ENCODE measurements at regions not wholly inside any gene's neighbourhood (a gene's known extent, or its start where the extent isn't known, plus 50 kb on each side); places are given as distances from the start of the nearest gene placed in this dataset.

DNA sequence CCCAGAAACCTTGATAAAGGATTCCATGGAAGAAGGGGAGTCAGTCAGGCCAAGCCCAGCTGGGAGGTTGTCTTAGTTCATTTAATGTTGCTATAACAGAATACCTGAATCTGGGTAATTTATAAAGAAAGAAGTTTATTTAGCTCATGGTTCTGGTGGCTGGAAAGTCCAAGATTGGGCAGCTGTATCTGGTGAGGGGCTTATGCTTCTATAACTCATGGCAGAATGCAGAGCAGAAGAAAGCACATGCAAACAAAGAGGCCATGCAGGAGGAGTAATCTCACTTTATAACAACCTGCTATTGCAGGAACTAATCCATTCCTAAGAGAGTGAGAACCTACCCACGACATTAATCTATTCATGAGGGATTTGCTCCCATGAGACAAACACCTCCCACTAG lies 54.2 kb upstream of the ANKRD1 start:
- no peak for DNase-seq

DNA sequence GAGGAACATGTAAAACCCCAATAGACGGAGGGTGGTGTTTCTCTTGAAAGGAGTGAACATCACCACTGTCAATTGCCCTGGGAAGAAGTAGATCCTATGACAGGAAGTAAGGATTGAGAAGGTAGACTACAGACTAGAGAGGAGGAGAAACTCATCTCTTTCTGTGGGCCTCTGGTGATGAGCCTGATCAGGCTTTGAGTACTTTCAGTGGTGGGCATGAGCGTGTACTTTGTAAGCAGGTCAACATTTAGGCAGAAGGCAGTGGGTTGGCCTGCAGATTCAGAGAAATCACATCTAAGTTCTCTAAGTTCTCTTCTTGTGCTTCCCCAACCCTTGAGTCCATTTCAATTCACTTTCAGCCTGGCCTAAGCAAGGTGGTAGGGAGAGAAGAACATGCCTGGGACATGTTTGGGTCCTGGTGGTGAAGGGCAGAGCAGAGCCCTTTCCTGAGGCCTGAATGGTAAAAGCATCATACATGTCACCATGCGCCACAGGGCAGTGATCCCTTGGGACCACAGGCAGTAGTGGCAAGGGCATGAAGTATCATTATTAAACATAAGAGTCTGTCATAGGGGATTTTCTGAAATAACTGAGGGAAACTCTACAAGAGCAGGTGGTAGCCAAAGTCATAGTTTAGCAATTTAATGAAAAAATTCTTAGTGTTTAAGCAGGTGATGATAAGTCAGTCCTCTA lies 56.4 kb upstream of the ANKRD1 start:
- no peak for DNase-seq

DNA sequence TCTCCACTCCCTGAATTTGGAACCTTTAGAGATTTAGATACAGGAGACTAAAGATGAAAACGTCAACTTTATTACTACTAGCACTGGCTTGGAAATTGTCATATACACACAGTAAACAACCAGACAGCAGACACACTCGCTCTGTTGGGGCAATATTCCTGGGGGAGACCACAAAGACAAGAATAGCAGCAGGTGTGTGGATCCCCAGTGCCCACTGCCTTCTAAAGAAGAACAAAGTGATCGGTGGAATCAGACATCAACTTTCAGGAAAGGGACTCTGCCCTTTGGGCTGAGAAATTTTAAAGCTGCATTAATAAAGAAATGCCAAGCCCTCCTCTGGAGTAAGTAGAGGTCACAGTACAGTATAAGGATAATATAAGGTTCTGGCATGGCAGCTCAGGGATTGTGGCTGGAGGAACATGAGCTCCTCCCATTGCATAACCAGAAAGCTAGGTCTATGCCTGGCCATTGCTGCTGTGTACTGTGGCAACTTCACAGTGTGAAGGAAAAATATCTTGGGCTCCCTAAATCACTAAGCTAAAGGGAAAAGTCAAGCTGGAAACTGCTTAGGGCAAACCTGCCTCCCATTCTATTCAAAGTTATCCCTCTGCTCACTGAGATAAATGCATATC lies 57.1 kb upstream of the ANKRD1 start:
- no peak for DNase-seq

DNA sequence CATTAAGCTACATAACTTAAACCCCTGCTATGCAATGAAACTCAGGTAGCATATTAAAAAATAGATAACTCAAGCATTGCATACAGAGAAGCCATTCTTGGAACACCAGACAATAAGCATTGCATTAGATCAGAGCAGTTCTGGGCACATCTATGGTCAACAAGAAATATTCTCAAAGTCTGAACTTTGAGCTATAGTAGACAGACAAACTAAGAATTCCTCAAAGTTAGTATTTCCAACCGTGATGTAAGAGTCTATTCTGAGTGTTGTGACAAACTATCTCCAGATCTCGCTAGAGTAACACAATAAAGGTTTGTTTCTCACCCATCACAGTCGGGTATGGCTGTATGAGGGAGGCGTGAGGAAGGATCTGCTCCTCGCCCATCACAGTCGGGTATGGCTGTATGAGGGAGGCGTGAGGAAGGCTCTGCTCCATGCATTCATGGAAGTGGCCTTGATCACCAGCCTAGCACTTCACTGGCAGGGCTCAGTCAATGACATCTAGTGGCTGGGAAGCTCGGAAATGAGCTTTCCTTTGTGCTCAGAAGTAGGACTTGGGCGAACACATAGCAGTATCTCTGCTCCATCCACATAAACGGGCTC lies 61.6 kb upstream of the ANKRD1 start:
- DNase-seq, result no peak

DNA sequence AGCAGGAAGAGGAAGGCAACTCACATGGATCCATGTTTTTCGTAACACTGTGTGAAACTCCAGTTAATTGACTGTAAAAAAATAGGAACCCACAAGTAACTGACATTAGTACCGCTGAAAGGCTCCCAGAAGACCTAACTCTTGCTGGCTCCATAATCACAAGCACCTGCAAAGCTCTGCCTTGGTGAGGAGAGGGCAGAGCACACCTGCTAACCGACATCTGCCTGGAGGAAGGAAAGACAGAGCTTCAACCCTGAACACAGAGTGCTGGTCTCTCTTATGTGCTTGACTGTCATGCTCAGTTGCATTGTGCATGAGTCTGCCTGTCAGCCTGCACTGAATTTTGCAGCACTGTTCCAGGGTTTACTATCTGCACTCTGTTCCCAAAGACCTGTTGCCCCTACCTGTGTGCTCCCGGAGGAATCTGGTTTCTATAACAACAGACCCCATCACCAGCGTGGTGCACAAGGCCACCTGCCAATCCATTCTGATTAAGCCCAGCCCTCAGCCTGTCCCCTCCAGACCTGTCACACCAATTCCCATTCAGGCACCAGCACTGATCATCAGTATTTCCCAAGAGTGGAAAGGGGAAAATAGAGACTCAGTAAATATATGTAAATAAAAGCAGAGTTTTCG lies 63.1 kb upstream of the ANKRD1 start:
- no peak for DNase-seq

DNA sequence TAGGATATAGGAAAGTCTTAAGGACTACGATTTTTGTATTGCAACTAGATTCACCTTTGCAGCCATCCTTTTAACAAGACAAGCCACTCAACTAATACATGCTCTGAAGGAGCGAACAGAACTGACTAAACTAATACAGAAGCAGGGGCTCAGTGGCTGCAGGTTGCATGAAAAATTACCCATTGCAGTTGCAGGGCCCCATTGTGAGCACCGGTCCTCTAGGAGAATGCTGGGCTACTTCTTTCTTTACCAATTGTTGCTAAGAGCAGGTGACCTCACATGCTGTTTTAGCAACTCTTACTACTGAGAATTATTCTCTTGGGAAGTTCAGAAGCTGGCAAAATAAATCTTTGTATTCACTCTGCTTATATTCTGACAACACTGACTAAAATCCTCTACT lies 64.0 kb upstream of the ANKRD1 start:
- no peak for DNase-seq

DNA sequence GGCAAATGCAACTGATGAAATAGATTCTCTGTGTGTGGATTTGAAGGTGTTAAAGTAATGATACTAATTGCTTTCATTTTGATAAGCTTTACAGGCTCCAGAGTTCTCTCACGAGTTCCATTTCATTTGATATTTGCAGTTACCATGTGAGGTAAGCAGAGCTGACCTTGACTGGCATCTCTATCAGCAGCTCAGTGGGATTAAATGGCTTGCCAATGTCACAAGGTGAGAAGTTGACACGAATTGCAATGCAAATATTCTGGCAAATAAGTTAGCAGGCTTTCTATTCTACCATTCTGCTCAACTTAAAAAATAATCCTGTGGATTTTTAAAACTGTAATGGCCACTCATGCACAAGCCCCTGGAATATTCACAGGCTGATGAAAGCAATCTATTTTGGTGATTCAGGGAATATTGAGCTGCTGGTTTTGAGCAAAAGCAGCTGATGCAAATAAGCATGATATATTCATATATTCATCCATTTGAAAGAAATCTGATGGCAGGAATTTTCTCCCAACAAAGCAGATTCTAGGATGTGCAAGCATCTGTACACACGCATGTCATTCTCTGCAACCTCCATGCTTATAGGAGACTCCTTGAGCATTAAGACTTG lies 64.5 kb upstream of the ANKRD1 start:
- no peak for DNase-seq

DNA sequence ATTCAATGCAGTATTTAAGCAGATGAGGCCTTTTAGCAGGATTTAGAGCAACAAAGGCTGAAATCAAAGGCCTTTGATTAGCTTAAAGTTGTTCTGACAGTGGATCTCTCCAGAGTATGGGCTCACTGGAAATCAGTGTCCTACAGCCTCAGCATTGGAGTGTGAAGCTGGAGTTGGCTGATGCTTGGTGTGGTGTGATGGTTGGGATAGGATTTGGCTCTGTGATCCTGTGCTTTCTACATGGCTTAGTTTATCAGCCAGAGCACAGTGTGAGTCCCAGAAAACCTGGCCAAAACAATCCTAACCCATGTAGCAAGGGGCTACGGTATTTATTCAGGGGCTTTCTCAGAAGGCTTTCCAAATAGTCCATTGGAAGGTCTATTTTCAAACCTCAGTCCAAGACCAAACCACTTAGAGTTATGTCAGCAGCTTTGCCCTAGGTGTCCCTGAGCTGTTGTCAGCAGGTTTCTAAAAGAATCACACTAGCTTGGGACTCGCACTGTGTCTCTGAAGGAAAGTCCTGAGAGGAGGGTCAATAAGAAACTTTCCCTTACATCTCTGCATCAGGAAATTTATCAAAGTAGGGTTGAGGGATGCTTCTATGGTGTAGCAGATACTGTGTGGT lies 65.4 kb upstream of the ANKRD1 start:
- DNase-seq, result no peak

DNA sequence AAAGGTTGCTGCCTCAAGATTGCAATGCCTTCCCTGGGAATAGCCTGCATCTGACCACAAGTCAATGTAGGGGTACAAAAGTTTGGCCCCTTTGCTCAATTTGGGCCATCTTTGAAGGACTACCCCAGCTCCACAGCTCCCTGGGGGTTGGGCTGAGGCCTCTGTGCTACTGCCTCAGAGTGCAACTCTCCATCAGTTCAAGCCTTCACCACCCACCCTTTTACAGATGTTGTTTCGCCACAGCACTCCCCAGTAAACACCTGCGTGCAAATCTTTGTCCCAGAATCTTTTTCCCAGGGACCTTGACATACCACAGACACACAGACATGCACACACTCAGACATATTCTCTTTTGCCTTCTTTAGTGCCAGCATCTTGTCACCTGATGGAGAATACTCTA lies 66.0 kb upstream of the ANKRD1 start:
- DNase-seq, result no peak

DNA sequence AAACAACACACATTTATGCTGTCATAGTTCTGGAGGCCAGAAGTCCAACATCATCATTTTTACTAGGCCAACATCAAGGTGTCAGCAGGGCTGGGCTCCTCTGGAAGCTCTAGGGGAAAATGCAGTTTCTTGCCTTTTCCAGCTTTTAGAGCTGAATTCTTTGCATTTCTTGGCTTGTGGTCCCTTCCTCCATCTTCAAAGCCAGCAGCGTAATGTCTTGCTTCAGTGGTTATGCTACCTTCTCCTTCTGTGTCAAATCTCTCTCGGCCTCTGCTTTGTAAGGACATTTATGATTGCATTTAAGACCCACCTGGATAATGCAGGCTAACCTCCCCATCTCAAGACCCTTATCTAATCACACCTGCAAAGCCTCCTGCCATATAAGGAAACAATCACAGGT lies 66.5 kb upstream of the ANKRD1 start:
- DNase-seq, result no peak

DNA sequence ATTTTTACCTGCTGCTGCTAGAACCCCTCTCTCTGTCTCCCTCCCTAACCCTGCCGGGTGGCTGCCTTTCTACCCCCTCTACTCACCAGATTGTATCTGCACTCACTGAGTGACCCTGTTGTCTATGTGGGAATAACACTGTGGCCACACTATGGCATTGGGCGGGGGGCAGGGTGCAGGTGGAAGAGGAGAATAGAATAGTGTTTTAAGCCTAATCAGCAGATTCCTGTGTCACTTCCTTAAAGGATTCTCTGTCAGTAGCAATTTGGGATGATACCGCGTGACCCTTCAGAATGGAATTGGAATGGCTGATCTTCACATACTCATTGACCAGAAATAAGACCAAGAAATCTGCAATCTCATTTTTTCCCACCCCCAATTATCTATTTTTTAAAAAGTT lies 67.1 kb upstream of the ANKRD1 start:
- no peak for DNase-seq

DNA sequence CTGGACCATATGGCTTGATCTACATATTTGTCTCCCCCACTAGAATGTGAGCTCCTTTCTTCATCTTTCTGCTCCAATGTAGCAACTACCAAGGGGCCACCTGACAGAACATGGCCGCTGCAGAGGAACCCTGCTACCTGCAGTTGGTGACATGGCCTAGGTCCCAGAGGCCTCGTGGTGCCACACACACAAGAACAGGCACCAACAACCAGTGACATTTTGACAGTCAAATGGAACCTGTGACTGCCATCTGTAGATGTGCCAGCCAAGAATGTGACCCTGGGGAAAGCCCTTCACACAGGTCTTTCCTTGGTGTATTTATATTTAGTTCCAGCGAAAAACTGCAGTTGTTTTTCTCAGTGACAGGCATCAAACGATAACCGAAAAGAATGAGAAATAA lies 67.9 kb upstream of the ANKRD1 start:
- DNase-seq, result no peak

DNA sequence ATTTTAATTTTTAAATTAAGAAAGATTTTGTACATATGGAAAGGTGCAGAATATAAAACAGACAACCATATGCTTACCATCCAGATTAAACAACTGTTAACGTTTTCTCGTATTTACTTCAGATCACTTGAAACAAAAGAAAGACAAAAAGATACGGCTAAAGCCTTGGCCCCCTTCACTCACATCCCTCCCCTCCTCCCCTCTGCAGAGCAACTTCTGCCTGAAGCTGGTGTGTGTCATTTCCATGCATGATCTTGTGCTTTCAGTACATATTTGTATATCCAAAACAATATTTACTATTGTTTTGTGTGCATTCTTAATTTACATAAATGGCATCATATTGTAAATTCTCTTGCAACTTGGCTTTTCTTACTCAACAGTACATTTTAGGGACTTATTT lies 68.5 kb upstream of the ANKRD1 start:
- DNase-seq, result no peak

DNA sequence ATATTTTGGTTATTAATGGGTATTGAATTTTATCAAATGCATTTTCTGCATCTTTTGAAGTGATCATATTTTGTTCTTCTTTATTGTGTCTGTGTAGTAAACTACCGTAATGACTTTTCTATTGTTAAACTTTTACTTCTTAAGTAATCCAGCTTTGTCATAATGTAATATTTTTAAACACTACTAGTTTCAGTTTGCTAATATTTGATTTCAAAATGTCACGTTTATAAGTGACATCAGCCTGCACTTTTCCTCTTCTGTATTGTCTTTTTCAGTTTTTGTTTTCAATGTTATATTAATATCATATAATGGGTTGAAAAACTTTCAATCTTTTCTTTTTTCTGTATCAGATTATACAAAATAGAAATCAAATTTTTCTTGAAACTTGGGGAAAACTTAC lies 71.6 kb upstream of the ANKRD1 start:
- no peak for DNase-seq

DNA sequence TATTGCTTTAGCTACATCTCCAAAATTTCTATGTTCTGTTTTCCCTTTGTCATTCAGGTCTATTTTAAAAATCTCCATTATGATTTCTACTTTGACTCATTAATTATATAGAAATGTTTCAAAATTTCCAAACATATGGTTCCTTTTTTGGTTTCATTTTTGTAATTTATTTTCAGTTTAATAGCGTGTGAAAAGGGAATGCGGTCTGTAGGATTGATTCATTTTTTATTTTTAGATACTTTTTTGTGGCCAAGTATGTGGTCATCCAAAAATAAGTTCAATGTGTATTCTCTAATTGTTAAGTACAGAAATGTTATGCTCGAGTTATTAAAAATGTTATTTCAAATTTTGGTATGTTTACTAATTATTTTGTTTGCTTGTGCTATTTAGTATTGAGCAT lies 72.5 kb upstream of the ANKRD1 start:
- no peak for DNase-seq

DNA sequence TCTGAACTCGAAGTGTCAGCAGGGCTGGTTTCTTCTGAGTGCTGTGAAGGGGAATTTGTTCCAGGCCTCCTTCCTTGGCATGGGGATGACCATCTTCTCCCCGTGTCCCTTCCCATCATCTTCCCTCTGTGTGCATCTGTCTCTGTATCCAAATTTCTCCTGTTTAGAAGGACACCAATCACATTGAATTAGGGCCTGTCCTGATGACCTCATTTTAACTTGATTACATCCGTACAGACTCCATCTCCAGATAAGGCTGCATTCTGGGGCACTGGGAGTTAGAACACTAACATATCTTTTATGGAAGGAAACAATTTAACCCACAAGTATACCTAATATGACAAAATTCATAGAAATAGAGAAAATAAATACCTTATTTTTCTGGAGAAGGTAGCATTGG lies 76.8 kb upstream of the ANKRD1 start:
- no peak for DNase-seq

DNA sequence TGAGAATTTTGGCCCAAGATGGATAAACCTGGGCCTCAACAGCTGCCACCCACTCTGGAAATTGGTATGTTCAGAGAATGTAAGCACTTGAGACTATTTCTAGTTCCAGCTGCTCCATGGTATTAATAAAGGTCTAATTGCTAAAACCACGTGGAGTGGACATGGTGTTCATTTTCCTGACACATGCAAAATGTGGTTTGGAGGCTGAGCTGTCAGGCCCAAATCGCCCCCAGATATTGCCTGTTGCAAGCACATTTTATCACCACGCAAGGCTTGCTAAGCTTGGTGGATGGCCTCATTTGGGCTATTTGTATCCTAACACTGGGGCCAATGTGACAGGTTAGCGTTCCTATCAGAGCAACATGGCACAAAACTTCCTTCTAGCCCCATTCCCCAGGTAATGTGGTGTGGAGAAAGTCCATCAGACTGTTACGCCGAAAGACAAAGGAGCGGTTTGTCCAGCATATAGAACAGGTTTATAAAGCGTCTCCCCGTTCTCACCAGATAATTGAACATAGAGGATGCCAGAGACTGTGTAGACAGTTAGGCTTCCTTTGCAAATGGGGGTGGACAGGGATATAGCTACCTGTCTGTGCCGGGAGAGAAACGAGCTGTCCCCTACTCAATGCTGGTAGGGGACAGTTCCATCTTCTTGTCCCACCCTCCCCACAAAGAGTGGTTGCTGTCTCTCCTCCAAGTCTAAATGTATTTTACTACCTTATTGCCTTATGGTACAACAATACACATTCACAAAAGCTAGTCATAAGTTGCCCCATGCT lies 78.0 kb upstream of the ANKRD1 start:
- DNase-seq, result no peak

DNA sequence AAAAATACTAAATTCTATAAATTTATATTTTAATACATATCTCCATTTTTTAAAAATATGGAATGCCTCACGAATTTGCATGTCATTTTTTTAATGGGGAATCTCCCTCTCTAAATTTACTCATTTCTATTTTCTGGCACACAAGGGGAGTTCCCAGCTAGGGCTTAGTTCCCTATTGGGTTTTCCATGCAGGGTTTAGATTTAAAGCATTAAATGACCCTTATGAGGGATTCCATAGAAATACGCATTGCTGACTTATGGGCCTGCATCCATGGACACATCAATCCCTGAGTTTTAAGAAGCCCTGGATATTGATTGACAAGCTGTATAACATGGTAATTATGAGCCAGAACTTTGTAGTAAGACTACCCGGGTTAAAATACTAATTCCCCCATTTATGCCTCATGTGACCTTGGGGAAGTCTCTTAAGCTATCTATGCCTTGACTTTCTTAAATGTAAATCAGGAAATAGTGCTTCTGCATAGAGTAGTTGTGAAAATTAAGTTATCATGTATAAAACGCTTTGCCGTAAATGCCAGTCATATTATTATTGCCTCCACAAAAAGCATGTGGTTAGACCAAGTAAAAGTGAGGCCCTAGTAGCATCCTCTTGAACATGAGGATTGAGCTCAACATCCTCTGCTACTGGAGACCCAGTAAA lies 78.8 kb upstream of the ANKRD1 start:
- no peak for DNase-seq

DNA sequence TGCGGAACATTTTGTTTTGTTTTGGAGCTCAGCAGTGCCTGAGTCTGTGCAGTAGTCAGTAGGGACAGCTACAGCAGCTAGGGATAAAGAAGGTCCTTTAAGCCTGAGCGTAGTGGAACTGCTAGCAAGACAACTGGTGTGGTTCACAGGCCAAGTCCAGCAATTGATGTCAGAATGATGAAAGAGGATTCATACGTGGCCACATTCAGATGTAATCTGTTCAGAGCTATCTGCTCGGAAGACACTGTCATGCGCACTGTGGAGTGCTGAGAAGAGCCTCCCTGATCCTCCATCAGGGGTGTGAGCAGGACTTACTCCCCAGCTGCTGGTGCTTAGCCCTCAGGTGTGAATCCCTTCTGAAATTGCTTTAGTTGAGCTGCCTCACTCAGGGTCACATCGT lies 79.6 kb upstream of the ANKRD1 start:
- no peak for DNase-seq

DNA sequence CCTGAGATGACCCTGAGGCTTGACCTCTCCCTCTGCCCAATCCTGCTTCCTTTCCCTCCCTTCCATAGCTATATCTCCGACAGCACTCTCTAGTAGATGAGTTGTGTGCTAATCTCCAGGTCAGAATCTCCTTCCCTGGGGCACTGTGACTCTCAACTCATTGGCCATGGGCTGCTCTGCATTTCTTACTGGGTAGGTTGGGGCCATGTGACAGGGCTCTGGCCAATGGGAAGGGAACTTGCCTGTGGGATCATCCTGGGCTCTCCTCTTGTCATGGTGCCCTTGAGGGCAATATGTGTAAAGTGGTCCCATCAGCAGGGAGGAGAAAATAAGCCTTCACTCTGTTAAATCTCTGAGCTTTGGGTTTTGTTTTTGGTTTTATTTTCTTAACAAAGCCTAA lies 80.1 kb upstream of the ANKRD1 start:
- DNase-seq, result no peak

DNA sequence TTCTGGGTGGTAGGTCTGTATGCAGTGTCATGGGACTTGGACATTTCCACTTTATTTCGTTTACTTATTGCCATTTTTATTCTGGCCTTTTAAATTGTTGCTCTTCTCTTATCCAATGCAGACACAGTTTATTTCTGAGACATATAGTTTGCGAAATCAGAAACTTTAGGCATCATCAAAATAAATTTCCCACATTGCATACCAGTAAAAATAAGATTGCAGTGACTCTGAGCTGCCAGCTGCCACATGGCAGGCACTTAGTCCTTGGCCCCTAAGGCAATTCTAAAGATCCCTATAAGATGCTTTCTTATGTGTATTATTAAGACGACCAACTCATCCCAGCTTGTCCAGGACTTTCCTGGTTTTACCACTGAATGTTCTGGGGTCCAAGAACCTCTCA lies 81.8 kb upstream of the ANKRD1 start:
- DNase-seq, result no peak
